ENCODE measurements at regions not wholly inside any gene's neighbourhood (a gene's known extent, or its start where the extent isn't known, plus 50 kb on each side); places are given as distances from the start of the nearest gene placed in this dataset.

- H3K9me3 Mint-ChIP-seq (ENCODE audit: unreplicated experiment) = no peaks in the 10 kb centered on the region
- H3K27ac Mint-ChIP-seq (ENCODE audit: unreplicated experiment) = no peak overlapping the region
Measured at GRCh38 chr12:81022531-81022930, 55.3 kb upstream of the ACSS3 start.

GRCh38 chr12:81021834-81022233 lies 56.0 kb upstream of the ACSS3 start:
- DNase-seq (ENCODE audit: extremely low spot score, unreplicated experiment) = no peak
- H3K36me3 Mint-ChIP-seq (ENCODE audit: unreplicated experiment) = no peaks in the 10 kb centered on the region
- H3K4me3 Mint-ChIP-seq (ENCODE audit: unreplicated experiment) = no peak overlapping the region
- peaks cover 30% of the 10 kb centered on the region for H3K27me3 Mint-ChIP-seq (ENCODE audit: unreplicated experiment)
- no peaks in the 10 kb centered on the region for H3K4me1 Mint-ChIP-seq (ENCODE audit: unreplicated experiment)
- H3K27ac Mint-ChIP-seq (ENCODE audit: unreplicated experiment) = no peak overlapping the region
- TF ChIP-seq CTCF (IDR thresholded peaks at IDR 0.05) = no peak
- H3K9me3 Mint-ChIP-seq (ENCODE audit: unreplicated experiment) = no peaks in the 10 kb centered on the region

More at GRCh38 chr12:81022531-81022930, 55.3 kb upstream of the ACSS3 start:
- DNase-seq (ENCODE audit: extremely low spot score, unreplicated experiment) = no peak
- H3K27me3 Mint-ChIP-seq (ENCODE audit: unreplicated experiment) = peaks cover 29% of the 10 kb centered on the region
- H3K4me3 Mint-ChIP-seq (ENCODE audit: unreplicated experiment) = no peak overlapping the region
- no peaks in the 10 kb centered on the region for H3K4me1 Mint-ChIP-seq (ENCODE audit: unreplicated experiment)
- no peaks in the 10 kb centered on the region for H3K36me3 Mint-ChIP-seq (ENCODE audit: unreplicated experiment)
- TF ChIP-seq CTCF (IDR thresholded peaks at IDR 0.05) = no peak

GRCh38 chr12:81021131-81021748 lies 56.6 kb upstream of the ACSS3 start:
- DNase-seq (ENCODE audit: extremely low spot score, unreplicated experiment) = no peak
- Mint-ChIP-seq H3K27me3 (ENCODE audit: unreplicated experiment) (peaks cover 31% of the 10 kb centered on the region), H3K9me3 (ENCODE audit: unreplicated experiment) (no peaks in the 10 kb centered on the region), H3K27ac (ENCODE audit: unreplicated experiment) (no peak overlapping the region), H3K36me3 (ENCODE audit: unreplicated experiment) (no peaks in the 10 kb centered on the region), H3K4me3 (ENCODE audit: unreplicated experiment) (no peak overlapping the region), H3K4me1 (ENCODE audit: unreplicated experiment) (no peaks in the 10 kb centered on the region)
- TF ChIP-seq CTCF (IDR thresholded peaks at IDR 0.05) = no peak

- H3K27me3 Mint-ChIP-seq (ENCODE audit: unreplicated experiment) = peaks cover 47% of the 10 kb centered on the region
- DNase-seq (ENCODE audit: extremely low spot score, unreplicated experiment) = no peak
- no peak overlapping the region for H3K4me3 Mint-ChIP-seq (ENCODE audit: unreplicated experiment)
- no peaks in the 10 kb centered on the region for H3K36me3 Mint-ChIP-seq (ENCODE audit: unreplicated experiment)
- no peak overlapping the region for H3K27ac Mint-ChIP-seq (ENCODE audit: unreplicated experiment)
- no peak for TF ChIP-seq CTCF (IDR thresholded peaks at IDR 0.05)
- no peaks in the 10 kb centered on the region for H3K4me1 Mint-ChIP-seq (ENCODE audit: unreplicated experiment)
- no peaks in the 10 kb centered on the region for H3K9me3 Mint-ChIP-seq (ENCODE audit: unreplicated experiment)
Measured at GRCh38 chr12:81017792-81018191, 60.1 kb upstream of the ACSS3 start.

GRCh38 chr12:81015510-81015909 lies 62.4 kb upstream of the ACSS3 start:
- peaks cover 65% of the 10 kb centered on the region for H3K27me3 Mint-ChIP-seq (ENCODE audit: unreplicated experiment)
- no peak for TF ChIP-seq CTCF (IDR thresholded peaks at IDR 0.05)
- no peaks in the 10 kb centered on the region for H3K36me3 Mint-ChIP-seq (ENCODE audit: unreplicated experiment)
- no peak overlapping the region for H3K27ac Mint-ChIP-seq (ENCODE audit: unreplicated experiment)
- no peak overlapping the region for H3K4me3 Mint-ChIP-seq (ENCODE audit: unreplicated experiment)
- no peak for DNase-seq (ENCODE audit: extremely low spot score, unreplicated experiment)
- no peaks in the 10 kb centered on the region for H3K4me1 Mint-ChIP-seq (ENCODE audit: unreplicated experiment)
- no peaks in the 10 kb centered on the region for H3K9me3 Mint-ChIP-seq (ENCODE audit: unreplicated experiment)

Measured in osteocyte (in vitro differentiated cells).